SK-N-SH (cell line): ENCODE measurements at regions not wholly inside any gene's neighbourhood (a gene's known extent, or its start where the extent isn't known, plus 50 kb on each side); places are given as distances from the start of the nearest gene placed in this dataset.

Experiments used
- CTCF ChIA-PET: fragments of 300-600, 350-600 bp; formaldehyde crosslinking; extraction: SDS; loops from one replicate; lab custom pipeline; 2021; lab: Yijun Ruan, JAX
- POLR2A ChIA-PET: fragments of 350-600 bp; sonication (Branson Sonifier 250); formaldehyde crosslinking; extraction: SDS; loops from one replicate; lab custom pipeline; 2020; ENCODE audit warnings: antibody characterized with exemption, inconsistent platforms; lab: Yijun Ruan, JAX
- DNase-seq: peaks from one replicate; pipeline ENCODE4 v3.0.0; 2012
- H2AFZ ChIP-seq: fragments of 200-600 bp; sonication (generic); 2 replicates; pipeline ENCODE4 v1.8.1; 2016; ENCODE audit warnings: antibody characterized with exemption, mild to moderate bottlenecking, low read depth
- H3F3A ChIP-seq: fragments of 200-600 bp; sonication (generic); replicated peaks from 2 replicates; pipeline ENCODE3; 2016; ENCODE audit warnings: antibody characterized with exemption, mild to moderate bottlenecking; ENCODE audit not compliant: insufficient read depth
- H3K27ac ChIP-seq, 2 experiments: fragments of 200-500 bp in 1 of 2; fragments of 200-600 bp in 1 of 2; sonication (Bioruptor generic) in 1 of 2; sonication (generic), shearing (Covaris generic) in 1 of 2; 2 replicates each; pipeline versions ENCODE4 v1.5.1 to v1.6.1; 2014 to 2016; ENCODE audit warnings: low read depth in 2 of 2, inconsistent platforms in 1 of 2, low read length in 1 of 2, mild to moderate bottlenecking in 1 of 2, mixed read lengths in 1 of 2
- H3K27me3 ChIP-seq: fragments of 200-600 bp; sonication (generic), shearing (Covaris generic); 2 replicates; pipeline ENCODE4 v1.6.1; 2016; ENCODE audit warnings: mixed run types; ENCODE audit not compliant: insufficient read depth
- H3K36me3 ChIP-seq, 2 experiments: fragments of 200-500 bp in 1 of 2; fragments of 200-600 bp in 1 of 2; sonication (Bioruptor generic) in 1 of 2; sonication (generic) in 1 of 2; replicated peaks in 1 of 2; 2 replicates each; pipeline versions ENCODE3 to v1.5.1; 2014 to 2016; ENCODE audit warnings: low read length in 1 of 2, mild to moderate bottlenecking in 1 of 2; ENCODE audit not compliant: insufficient read depth in 2 of 2, control insufficient read depth in 1 of 2
- H3K4me1 ChIP-seq, 2 experiments: fragments of 200-500 bp in 1 of 2; fragments of 200-600 bp in 1 of 2; sonication (Bioruptor generic) in 1 of 2; sonication (generic), shearing (Covaris generic) in 1 of 2; 2 replicates each; pipeline versions ENCODE4 v1.5.1 to v1.6.1; 2014 to 2016; ENCODE audit warnings: low read depth in 1 of 2, low read length in 1 of 2, mixed run types in 1 of 2; ENCODE audit not compliant: insufficient read depth in 2 of 2, control insufficient read depth in 1 of 2
- H3K4me2 ChIP-seq: fragments of 200-600 bp; sonication (generic), shearing (Covaris generic); 2 replicates; pipeline ENCODE4 v1.6.1; 2017; ENCODE audit warnings: mixed run types
- H3K4me3 ChIP-seq, 2 experiments: fragments of 200-500 bp in 1 of 2; fragments of 200-600 bp in 1 of 2; sonication (Bioruptor generic) in 1 of 2; sonication (generic), shearing (Covaris generic) in 1 of 2; 2 replicates each; pipeline versions ENCODE4 v1.5.1 to v1.8.1; 2014 to 2016; ENCODE audit warnings: low read depth in 2 of 2, inconsistent platforms in 1 of 2, low read length in 1 of 2, mild to moderate bottlenecking in 1 of 2, mixed read lengths in 1 of 2, moderate library complexity in 1 of 2
- H3K79me2 ChIP-seq: fragments of 200-600 bp; sonication (generic); 2 replicates; pipeline ENCODE4 v1.8.1; 2017; ENCODE audit warnings: mild to moderate bottlenecking; ENCODE audit not compliant: insufficient read depth
- H3K9ac ChIP-seq: fragments of 200-600 bp; sonication (generic); 2 replicates; pipeline ENCODE4 v1.6.1; 2017; ENCODE audit warnings: mixed run types
- H3K9me2 ChIP-seq: fragments of 200-600 bp; sonication (generic); 2 replicates; pipeline ENCODE4 v1.6.1; 2017; ENCODE audit warnings: mixed run types
- H3K9me3 ChIP-seq: fragments of 200-600 bp; sonication (generic); 2 replicates; pipeline ENCODE4 v1.6.1; 2017; ENCODE audit warnings: mixed run types, mild to moderate bottlenecking, moderate library complexity
- H4K20me1 ChIP-seq: fragments of 200-600 bp; sonication (generic); 2 replicates; pipeline ENCODE4 v1.6.1; 2017; ENCODE audit warnings: mild to moderate bottlenecking, mixed run types; ENCODE audit not compliant: insufficient read depth
- CHD2 ChIP-seq: fragments of 150-350 bp; IDR thresholded peaks from 2 replicates; pipeline ENCODE4 v1.6.1; 2018; ENCODE audit warnings: low read length; ENCODE audit not compliant: partially characterized antibody
- CTCF ChIP-seq: fragments of 200-600 bp; sonication (generic); IDR thresholded peaks from 2 replicates; pipeline ENCODE4 v1.6.1; 2017; ENCODE audit warnings: antibody characterized with exemption, mild to moderate bottlenecking, moderate library complexity
- ELF1 ChIP-seq: IDR thresholded peaks from 2 replicates; pipeline ENCODE4 v1.4.0; 2012
- EP300 ChIP-seq, 2 experiments: IDR thresholded peaks; 2 replicates each; pipeline versions ENCODE4 v1.4.0 to v1.6.1; 2012; ENCODE audit warnings: borderline replicate concordance in 1 of 2, low read depth in 1 of 2, low read length in 1 of 2
- EZH2phosphoT487 ChIP-seq: fragments of 200-600 bp; sonication (generic); IDR thresholded peaks from 2 replicates; pipeline ENCODE4 v1.6.1; 2017; ENCODE audit warnings: low read depth, mixed run types, mild to moderate bottlenecking, antibody characterized with exemption, moderate library complexity, borderline replicate concordance
- FOSL2 ChIP-seq: IDR thresholded peaks from 2 replicates; pipeline ENCODE4 v1.4.0; 2012; ENCODE audit warnings: low read depth, mild to moderate bottlenecking, moderate library complexity, borderline replicate concordance
- FOXJ3 ChIP-seq: sonication (generic); formaldehyde crosslinking; IDR thresholded peaks from 2 replicates; pipeline ENCODE4 v1.5.1; 2020; ENCODE audit warnings: mild to moderate bottlenecking, missing genetic modification reagents
- GABPA ChIP-seq: IDR thresholded peaks from 2 replicates; pipeline ENCODE4 v1.4.0; 2012; ENCODE audit warnings: low read depth, mild to moderate bottlenecking
- JUND ChIP-seq: IDR thresholded peaks from 2 replicates; pipeline ENCODE4 v1.4.0; 2012
- MAX ChIP-seq: IDR thresholded peaks from 2 replicates; pipeline ENCODE4 v1.4.0; 2012; ENCODE audit warnings: low read depth
- NFIC ChIP-seq: IDR thresholded peaks from 2 replicates; pipeline ENCODE4 v1.4.0; 2012; ENCODE audit warnings: borderline replicate concordance
- PBX3 ChIP-seq: IDR thresholded peaks from 2 replicates; pipeline ENCODE4; 2012
- POLR2AphosphoS5 ChIP-seq: IDR thresholded peaks from 2 replicates; pipeline ENCODE4 v1.6.1; 2012; ENCODE audit warnings: low read depth, low read length
- RAD21 ChIP-seq: IDR thresholded peaks from 2 replicates; pipeline ENCODE4 v1.6.1; 2012; ENCODE audit warnings: mild to moderate bottlenecking, low read length
- RCOR1 ChIP-seq: fragments of 150-350 bp; IDR thresholded peaks from 2 replicates; pipeline ENCODE4 v1.6.1; 2017; ENCODE audit warnings: antibody characterized with exemption, low read length
- RFX5 ChIP-seq: IDR thresholded peaks from 2 replicates; pipeline ENCODE4 v1.6.1; 2012; ENCODE audit warnings: mild to moderate bottlenecking, improper control_type of control experiment, low read length
- RXRA ChIP-seq: IDR thresholded peaks from 2 replicates; pipeline ENCODE4 v1.4.0; 2012; ENCODE audit warnings: low read depth, mild to moderate bottlenecking, borderline replicate concordance
- TCF12 ChIP-seq: IDR thresholded peaks from 2 replicates; pipeline ENCODE4 v1.4.0; 2012
- USF1 ChIP-seq: IDR thresholded peaks from 2 replicates; pipeline ENCODE4 v1.4.0; 2012; ENCODE audit warnings: low read depth, borderline replicate concordance
- YY1 ChIP-seq: IDR thresholded peaks from 2 replicates; pipeline ENCODE4 v1.4.0; 2012; ENCODE audit warnings: low read depth, mild to moderate bottlenecking
- WGBS: methylation state at CpG from one replicate; pipeline ENCODE4 v1.1.6; 2017; ENCODE audit warnings: low lambda C conversion rate; 5-methylcytosine and 5-hydroxymethylcytosine counted together

- TF ChIP-seq NFIC (no peak), RFX5 (no peak), MAX (no peak), PBX3 (no peak)
Measured at GRCh38 chr6:135126034-135126433, 55.1 kb upstream of the MYB start (continued).

GRCh38 chr6:135121434-135121833 lies 59.7 kb upstream of the MYB start:
- TF ChIP-seq FOXJ3 (CRISPR knock-in tag) (no peak), JUND (no peak), EP300 (IDR thresholded peaks at IDR 0.05; ENCODE audit: borderline replicate concordance in 1 of 2, low read depth in 1 of 2, low read length in 1 of 2) (no peak), CHD2 (no peak), POLR2AphosphoS5 (no peak), EZH2phosphoT487 (no peak), RAD21 (no peak), MAX (no peak), PBX3 (no peak), RXRA (no peak), FOSL2 (no peak), CTCF (no peak), GABPA (no peak), USF1 (no peak), ELF1 (no peak), TCF12 (no peak), YY1 (no peak), RCOR1 (no peak), NFIC (no peak)
- Histone ChIP-seq H3K4me3 (no peak overlapping the region), H3K4me1 (no peaks in the 10 kb centered on the region), H2AFZ (no peak overlapping the region), H3K27me3 (no peaks in the 10 kb centered on the region; the same call in 1 of the 2 replicates), H3K9me2 (no peaks in the 10 kb centered on the region), H3K79me2 (no peaks in the 10 kb centered on the region), H3K9me3 (no peaks in the 10 kb centered on the region), H3F3A (no peaks in the 10 kb centered on the region), H3K9ac (no peak overlapping the region), H3K36me3 (no peaks in the 10 kb centered on the region), H4K20me1 (no peaks in the 10 kb centered on the region), H3K27ac (no peak overlapping the region), H3K4me2 (no peak overlapping the region)
- ChIA-PET CTCF (interaction anchor here (1.1 kb wide), 1 partner anchor 23 kb away, joined by 6 read pairs; no protein-coding TSS in a partner anchor), POLR2A (no interaction called here)
- WGBS: 86% methylated on average over 1 of the region's 1 CpG
- no peak for DNase-seq
